ENCODE measurements at regions not wholly inside any gene's neighbourhood (a gene's known extent, or its start where the extent isn't known, plus 50 kb on each side); places are given as distances from the start of the nearest gene placed in this dataset.
A peak's percentile ranks its signal among the peaks of the same experiment; 100 is the strongest.

GRCh38 chr10:28982974-28983373 lies 305.7 kb downstream of the BAMBI start:
- no peaks in the 10 kb centered on the region for H3K9me3 ChIP-seq
- intact Hi-C loops (cut with DNase I): loop anchor here in 2 of 10 donors (5.0 to 10.0 kb wide), 2 partner anchors 91 to 138 kb away; no protein-coding TSS in a partner anchor
- no peak overlapping the region for H3K27ac ChIP-seq
- peaks cover 0 to 21% (median 14%) of the 10 kb centered on the region in 12 donors for H3K4me1 ChIP-seq
- 63 to 80% (median 75%) methylated on average over 6 of the region's 6 CpGs for WGBS, 4 donors
- DNase-seq (no peak), ATAC-seq (no peak)
- no peak for TF ChIP-seq POLR2A (IDR thresholded peaks at IDR 0.05)
- TF ChIP-seq CTCF (IDR thresholded peaks at IDR 0.05): no peak
- H3K36me3 ChIP-seq: no peaks in the 10 kb centered on the region
- no peak overlapping the region for H3K4me3 ChIP-seq
- H3K27me3 ChIP-seq: no peaks in the 10 kb centered on the region

- Histone ChIP-seq H3K27ac (peak overlapping the region in 3 of 12 donors; percentile 32 to 56 (median 36)), H3K27me3 (no peaks in the 10 kb centered on the region), H3K4me3 (no peak overlapping the region), H3K36me3 (no peaks in the 10 kb centered on the region), H3K4me1 (peaks cover 0 to 21% (median 14%) of the 10 kb centered on the region in 12 donors), H3K9me3 (no peaks in the 10 kb centered on the region)
- DNase-seq (no peak), ATAC-seq (peak in 1 of 4 donors; percentile 45)
- intact Hi-C loops (cut with DNase I): loop anchor here in 4 of 10 donors (2.0 to 10.0 kb wide), 5 partner anchors 91 to 307 kb away; partner anchors contain the start of gene BAMBI (in 2 of the 4)
- 62 to 64% (median 63%) methylated on average over 3 of the region's 3 CpGs for WGBS, 4 donors
- TF ChIP-seq CTCF (IDR thresholded peaks at IDR 0.05): no peak
- no peak for TF ChIP-seq POLR2A (IDR thresholded peaks at IDR 0.05)
Measured at GRCh38 chr10:28983799-28984198, 305.1 kb upstream of the LYZL1 start.

- TF ChIP-seq CTCF (IDR thresholded peaks at IDR 0.05) (no peak), POLR2A (IDR thresholded peaks at IDR 0.05) (no peak)
- H3K4me3 ChIP-seq: no peak overlapping the region
- intact Hi-C loops (cut with DNase I): loop anchor here in 4 of 10 donors (2.0 to 10.0 kb wide), 5 partner anchors 92 to 308 kb away; partner anchors contain the start of gene BAMBI (in 2 of the 4)
- no peaks in the 10 kb centered on the region for H3K27me3 ChIP-seq
- H3K27ac ChIP-seq: peak overlapping the region in 3 of 12 donors; percentile 32 to 56 (median 36)
- WGBS, 4 donors: 10 to 15% (median 11%) methylated on average over 6 of the region's 6 CpGs
- peak; percentile 95 to 98 (median 98) for ATAC-seq
- peak; percentile 75 to 94 (median 90) for DNase-seq
- no peaks in the 10 kb centered on the region for H3K36me3 ChIP-seq
- peaks cover 0 to 21% (median 14%) of the 10 kb centered on the region in 12 donors for H3K4me1 ChIP-seq
- no peaks in the 10 kb centered on the region for H3K9me3 ChIP-seq
Measured at GRCh38 chr10:28984431-28984830, 304.4 kb upstream of the LYZL1 start.

- intact Hi-C loops (cut with DNase I): loop anchor here in 5 of 10 donors (2.0 to 10.0 kb wide), 6 partner anchors 88 to 317 kb away; partner anchors contain the start of gene BAMBI (in 2 of the 5)
- Histone ChIP-seq H3K9me3 (no peaks in the 10 kb centered on the region), H3K4me3 (no peak overlapping the region), H3K4me1 (peaks cover 0 to 21% (median 14%) of the 10 kb centered on the region in 12 donors), H3K27me3 (no peaks in the 10 kb centered on the region), H3K27ac (no peak overlapping the region), H3K36me3 (no peaks in the 10 kb centered on the region)
- WGBS, 4 donors: 55 to 65% (median 62%) methylated on average over 8 of the region's 8 CpGs
- no peak for DNase-seq
- no peak for TF ChIP-seq POLR2A (IDR thresholded peaks at IDR 0.05)
- TF ChIP-seq CTCF (IDR thresholded peaks at IDR 0.05): no peak
- ATAC-seq: peak; percentile 62 to 78 (median 70)
Measured at GRCh38 chr10:28985137-28985885, 303.6 kb upstream of the LYZL1 start.

Measured in heart left ventricle (tissue), 16 donors.